Activated T-cell treated with anti-CD3 and anti-CD28 coated beads, Interleukin-2, amount 50 U/mL, for 72 hours (primary cell): ENCODE measurements at regions not wholly inside any gene's neighbourhood (a gene's known extent, or its start where the extent isn't known, plus 50 kb on each side); places are given as distances from the start of the nearest gene placed in this dataset.
A peak's percentile ranks its signal among the peaks of the same experiment; 100 is the strongest.
"Not testable (repeated sequence)": the region's sequence is repeated elsewhere in the genome, so short reads cannot be mapped to it uniquely, and the experiment has no call there.

Experiments
- ATAC-seq, 2 donors: fragments of 150-1000 bp; cut with Tn5 transposase; replicated peaks in 1 of 2; 2 replicates each; pipeline ENCODE4 v1.10.0; 2021; ENCODE audit warnings: moderate library complexity in 2 of 2, mild to moderate bottlenecking in 1 of 2
- DNase-seq, 2 donors: peaks; one replicate each; pipeline ENCODE4 v3.0.0; 2021 to 2022; ENCODE audit warnings: mixed read lengths in 1 of 2
- H3K27ac Mint-ChIP-seq: one replicate; pipeline ENCODE4 v1.8.0; 2022; ENCODE audit warnings: mild to moderate bottlenecking, moderate library complexity, mixed read lengths
- H3K27me3 Mint-ChIP-seq: one replicate; pipeline ENCODE4 v1.8.0; 2022; ENCODE audit warnings: low read depth, mixed read lengths
- H3K36me3 Mint-ChIP-seq, 2 donors: one replicate each; pipeline ENCODE4 v1.8.0; 2022; ENCODE audit warnings: mixed read lengths in 2 of 2, mild to moderate bottlenecking in 1 of 2; ENCODE audit not compliant: insufficient read depth in 2 of 2
- H3K4me1 Mint-ChIP-seq: one replicate; pipeline ENCODE4 v1.8.0; 2022; ENCODE audit warnings: low read depth, mixed read lengths
- H3K4me3 Mint-ChIP-seq, 2 donors: one replicate each; pipeline ENCODE4 v1.8.0; 2022; ENCODE audit warnings: mild to moderate bottlenecking in 2 of 2, mixed read lengths in 2 of 2, moderate library complexity in 2 of 2
- H3K9me3 Mint-ChIP-seq, 2 donors: one replicate each; pipeline ENCODE4 v1.8.0; 2022; ENCODE audit warnings: mixed read lengths in 2 of 2

DNA sequence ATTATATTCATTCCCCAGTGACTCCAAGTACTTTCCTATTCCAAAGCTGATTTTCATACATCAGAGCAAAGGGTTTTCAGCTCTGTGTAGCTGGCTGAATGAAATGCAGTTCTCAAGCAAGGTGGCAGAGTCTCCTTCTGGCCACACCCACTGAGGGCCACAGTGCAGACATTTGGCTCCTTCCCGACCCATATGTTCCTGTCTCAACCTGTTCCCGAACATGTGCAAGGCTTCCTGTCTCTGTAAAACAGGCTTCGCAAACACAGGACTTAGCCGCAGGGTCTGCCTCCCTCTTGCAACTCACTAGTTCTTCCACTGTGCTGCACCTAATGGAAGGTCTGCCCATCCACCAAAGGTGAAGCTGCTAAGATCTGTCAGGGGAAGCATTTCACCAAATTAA is 249.2 kb downstream of the MID1IP1 start:
- Mint-ChIP-seq H3K4me1 (no peaks in the 10 kb centered on the region), H3K36me3 (no peaks in the 10 kb centered on the region), H3K9me3 (peaks cover 0 to 2% of the 10 kb centered on the region in 2 donors), H3K27ac (no peak overlapping the region), H3K27me3 (peaks cover 19% of the 10 kb centered on the region), H3K4me3 (no peak overlapping the region)
- no peak for DNase-seq
- no peak for ATAC-seq

DNA sequence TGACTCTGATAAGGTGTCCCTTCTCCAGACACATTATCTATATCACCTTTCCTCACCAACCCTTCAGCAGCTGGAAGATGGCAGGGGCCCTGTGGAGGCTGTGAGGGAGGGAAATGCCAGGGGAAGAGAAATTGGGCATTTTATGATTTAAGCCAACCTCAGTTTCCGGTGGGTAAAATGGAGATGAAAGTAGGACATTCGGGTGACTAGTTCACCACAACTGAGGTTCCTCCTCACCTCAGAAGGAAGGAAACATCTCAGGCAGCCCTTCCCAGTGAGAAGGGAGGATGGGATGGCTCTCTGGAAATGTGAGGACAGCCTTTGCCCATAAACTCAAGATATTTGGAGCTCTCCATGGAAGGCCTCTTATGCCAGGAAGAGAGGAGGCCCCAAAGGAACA is 251.5 kb downstream of the MID1IP1 start:
- H3K27me3 Mint-ChIP-seq = peaks cover 19% of the 10 kb centered on the region
- H3K36me3 Mint-ChIP-seq = no peaks in the 10 kb centered on the region
- H3K4me3 Mint-ChIP-seq = no peak overlapping the region
- ATAC-seq = no peak
- peaks cover 2% of the 10 kb centered on the region in 2 donors for H3K9me3 Mint-ChIP-seq
- no peak for DNase-seq
- no peaks in the 10 kb centered on the region for H3K4me1 Mint-ChIP-seq
- no peak overlapping the region for H3K27ac Mint-ChIP-seq

DNA sequence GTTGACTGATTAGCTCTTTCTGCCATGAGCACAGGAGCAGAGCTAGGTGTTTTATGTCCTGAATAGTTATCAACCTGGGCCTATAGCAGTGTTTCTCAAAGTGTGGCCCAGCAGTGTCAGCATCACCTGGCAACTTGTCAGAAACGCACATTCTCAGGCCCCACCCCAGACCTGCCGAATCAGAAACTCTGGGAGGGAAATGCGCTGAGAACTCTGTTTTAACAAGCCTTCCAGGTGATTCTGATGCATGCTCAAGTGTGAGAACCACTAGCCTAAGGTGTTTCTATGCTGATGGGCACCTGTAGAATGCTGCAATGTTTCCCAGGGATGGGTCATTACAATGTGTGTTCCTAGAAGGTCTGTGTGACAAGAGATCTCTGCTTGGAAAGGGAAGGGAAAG is 257.5 kb downstream of the MID1IP1 start:
- H3K4me3 Mint-ChIP-seq = no peak overlapping the region
- H3K4me1 Mint-ChIP-seq = no peaks in the 10 kb centered on the region
- ATAC-seq (no peak), DNase-seq (no peak)
- peaks cover 0 to 2% of the 10 kb centered on the region in 2 donors for H3K36me3 Mint-ChIP-seq
- H3K27ac Mint-ChIP-seq = no peak overlapping the region
- peaks cover 24% of the 10 kb centered on the region for H3K27me3 Mint-ChIP-seq
- H3K9me3 Mint-ChIP-seq = peaks cover 3 to 11% of the 10 kb centered on the region in 2 donors

DNA sequence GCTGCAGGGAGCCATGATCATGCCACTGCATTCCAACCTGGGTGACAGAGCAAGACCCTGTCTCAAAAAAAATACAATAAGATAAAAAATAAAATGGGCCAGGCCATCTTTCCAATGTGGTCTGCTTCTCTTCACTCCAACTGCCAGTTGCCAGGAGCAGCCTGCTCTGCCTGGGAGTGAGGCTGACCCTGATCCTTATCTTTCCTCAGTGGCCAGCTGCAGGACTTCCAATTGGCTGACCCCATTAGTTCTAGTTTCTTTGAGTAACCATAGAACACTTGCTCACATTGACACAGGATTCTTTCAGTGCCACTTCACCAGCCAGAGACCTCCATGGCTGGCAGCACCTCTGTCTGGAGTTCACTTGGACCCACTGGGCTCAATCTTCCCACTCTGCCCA is 258.6 kb downstream of the MID1IP1 start:
- Mint-ChIP-seq H3K4me3 (no peak overlapping the region), H3K36me3 (peaks cover 0 to 2% of the 10 kb centered on the region in 2 donors), H3K4me1 (no peaks in the 10 kb centered on the region), H3K27ac (no peak overlapping the region), H3K27me3 (peaks cover 17% of the 10 kb centered on the region), H3K9me3 (peaks cover 3 to 11% of the 10 kb centered on the region in 2 donors)
- DNase-seq = no peak
- no peak for ATAC-seq

DNA sequence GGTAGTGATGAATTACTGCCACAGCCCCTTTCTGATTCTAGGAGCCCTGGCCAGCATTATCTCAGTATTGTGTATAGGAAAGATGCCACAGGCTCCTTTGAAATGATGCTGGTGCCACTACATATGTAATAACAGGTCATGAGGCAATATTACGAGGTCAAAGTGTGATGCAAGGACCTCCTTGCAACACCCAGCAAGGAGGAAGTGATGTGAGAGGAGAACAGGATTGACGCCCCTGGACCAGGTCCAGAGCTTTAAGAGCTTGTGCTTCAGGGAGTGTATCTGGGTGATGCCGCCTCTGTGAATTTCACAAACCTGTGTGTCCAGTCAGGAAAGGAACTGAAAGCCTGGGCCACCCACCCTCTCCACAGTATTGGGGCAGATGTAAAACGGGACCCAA is 261.8 kb downstream of the MID1IP1 start:
- Mint-ChIP-seq H3K27ac (no peak overlapping the region), H3K36me3 (peaks cover 0 to 2% of the 10 kb centered on the region in 2 donors), H3K9me3 (peaks cover 3 to 9% of the 10 kb centered on the region in 2 donors), H3K4me3 (no peak overlapping the region), H3K4me1 (no peaks in the 10 kb centered on the region), H3K27me3 (peaks cover 10% of the 10 kb centered on the region)
- DNase-seq (no peak), ATAC-seq (no peak)

DNA sequence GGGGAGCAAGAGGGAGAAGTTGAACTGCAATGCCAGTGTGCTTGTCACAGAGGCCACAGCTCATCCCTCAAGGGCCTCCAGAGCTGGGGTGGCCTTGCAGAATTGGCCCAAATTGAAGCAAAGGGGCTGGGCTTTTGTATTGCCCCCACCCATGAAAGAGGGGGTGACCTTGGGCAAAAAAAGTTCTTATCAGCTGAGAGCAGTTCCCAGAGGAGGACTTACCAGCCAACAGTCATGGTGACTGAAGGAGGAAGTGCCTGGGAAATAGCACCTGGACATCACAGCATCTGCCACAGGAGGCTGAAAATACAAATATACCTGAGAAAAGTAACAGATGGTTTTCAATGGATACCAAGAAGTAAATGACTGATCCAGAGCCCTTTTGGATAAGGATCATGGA is 262.4 kb downstream of the MID1IP1 start:
- Mint-ChIP-seq H3K4me3 (no peak overlapping the region), H3K9me3 (peaks cover 3 to 10% of the 10 kb centered on the region in 2 donors), H3K27ac (no peak overlapping the region), H3K36me3 (peaks cover 0 to 2% of the 10 kb centered on the region in 2 donors), H3K4me1 (no peaks in the 10 kb centered on the region), H3K27me3 (peaks cover 10% of the 10 kb centered on the region)
- ATAC-seq (no peak), DNase-seq (no peak)

DNA sequence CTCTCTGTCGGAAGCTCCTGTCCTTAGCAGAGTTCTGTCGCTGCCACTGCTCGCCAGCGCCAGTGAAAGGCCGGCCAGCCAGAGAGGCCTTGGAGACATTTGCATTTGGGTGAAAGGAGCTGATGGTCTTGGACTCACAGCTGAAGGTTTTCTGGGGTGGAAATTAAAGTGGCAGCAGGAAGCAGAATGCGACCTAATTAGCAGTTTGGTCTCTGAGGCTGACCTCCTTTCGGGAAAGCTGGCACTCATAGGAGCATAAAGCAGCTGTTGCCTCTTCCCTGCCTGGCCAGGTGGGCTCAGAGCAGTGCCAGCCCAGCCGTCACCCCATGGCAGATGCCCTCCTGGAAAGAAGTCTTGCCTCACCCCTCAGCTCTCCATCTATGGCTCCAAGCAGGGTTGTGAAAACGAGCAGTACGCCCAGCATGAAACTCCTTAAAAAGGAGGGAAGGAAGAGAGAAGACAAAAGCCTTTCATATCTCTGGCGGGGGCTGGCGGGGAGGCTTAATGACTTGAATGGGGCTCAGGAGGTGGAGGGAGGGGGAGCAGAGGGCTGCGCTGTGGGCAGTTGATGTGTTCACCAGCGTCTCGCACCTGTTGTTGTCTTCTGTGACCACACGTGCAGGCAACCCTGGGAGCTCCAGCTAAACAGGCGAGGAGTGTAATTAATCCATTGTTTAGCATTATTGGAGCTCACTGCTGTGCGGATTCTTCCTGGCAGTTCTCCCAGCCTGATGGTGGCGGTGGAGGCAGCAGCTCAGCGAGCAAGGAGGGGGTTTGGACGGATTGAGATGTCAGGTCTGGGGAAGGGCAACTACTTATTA is 264.0 kb downstream of the MID1IP1 start:
- no peaks in the 10 kb centered on the region for H3K4me1 Mint-ChIP-seq
- peaks cover 0 to 2% of the 10 kb centered on the region in 2 donors for H3K36me3 Mint-ChIP-seq
- DNase-seq = no peak
- peaks cover 10% of the 10 kb centered on the region for H3K27me3 Mint-ChIP-seq
- H3K9me3 Mint-ChIP-seq = peaks cover 5 to 11% of the 10 kb centered on the region in 2 donors
- H3K4me3 Mint-ChIP-seq = no peak overlapping the region
- H3K27ac Mint-ChIP-seq = no peak overlapping the region
- no peak for ATAC-seq

DNA sequence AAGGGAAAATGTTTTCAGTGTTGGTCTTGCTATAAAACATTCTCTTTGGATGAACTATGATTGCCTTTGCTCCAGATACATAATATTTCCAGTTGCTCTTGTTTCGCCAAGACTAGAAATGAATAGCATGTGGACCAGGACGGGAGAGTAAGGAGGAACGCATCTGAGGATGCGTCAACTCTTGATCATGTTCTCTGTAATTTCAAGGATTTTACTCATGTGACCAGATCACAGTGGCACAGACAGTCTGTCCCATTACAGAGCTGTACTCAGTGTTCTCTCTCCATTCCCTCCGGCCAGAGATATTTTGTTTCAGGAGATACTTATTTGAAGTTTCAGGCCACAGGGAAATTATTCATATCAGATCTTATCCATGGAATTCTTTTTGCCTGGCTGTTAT is 266.6 kb downstream of the MID1IP1 start:
- Mint-ChIP-seq H3K27me3 (peaks cover 6% of the 10 kb centered on the region), H3K4me1 (no peaks in the 10 kb centered on the region), H3K4me3 (no peak overlapping the region), H3K27ac (no peak overlapping the region), H3K9me3 (peaks cover 2% of the 10 kb centered on the region in 2 donors), H3K36me3 (no peaks in the 10 kb centered on the region)
- ATAC-seq = no peak
- DNase-seq = no peak

DNA sequence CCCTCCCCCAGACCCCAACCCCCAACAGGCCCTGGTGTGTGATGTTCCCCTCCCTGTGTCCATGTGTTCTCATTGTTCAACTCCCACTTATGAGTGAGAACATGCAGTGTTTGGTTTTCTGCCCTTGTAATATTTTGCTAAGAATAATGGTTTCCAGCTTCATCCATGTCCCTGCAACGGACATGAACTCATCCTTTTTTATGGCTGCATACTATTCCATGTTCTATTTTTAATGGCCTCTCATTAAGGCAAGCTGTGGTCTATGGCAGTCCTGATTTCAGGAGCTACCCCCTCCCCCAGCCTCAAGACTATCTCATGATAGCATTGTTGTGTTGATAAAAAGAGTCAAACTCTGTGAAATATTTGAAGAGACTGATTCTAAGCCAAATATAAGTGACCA is 267.4 kb downstream of the MID1IP1 start:
- H3K27me3 Mint-ChIP-seq, H3K4me1 Mint-ChIP-seq, ATAC-seq, H3K9me3 Mint-ChIP-seq, H3K4me3 Mint-ChIP-seq, H3K36me3 Mint-ChIP-seq, H3K27ac Mint-ChIP-seq, DNase-seq: not testable (repeated sequence)

DNA sequence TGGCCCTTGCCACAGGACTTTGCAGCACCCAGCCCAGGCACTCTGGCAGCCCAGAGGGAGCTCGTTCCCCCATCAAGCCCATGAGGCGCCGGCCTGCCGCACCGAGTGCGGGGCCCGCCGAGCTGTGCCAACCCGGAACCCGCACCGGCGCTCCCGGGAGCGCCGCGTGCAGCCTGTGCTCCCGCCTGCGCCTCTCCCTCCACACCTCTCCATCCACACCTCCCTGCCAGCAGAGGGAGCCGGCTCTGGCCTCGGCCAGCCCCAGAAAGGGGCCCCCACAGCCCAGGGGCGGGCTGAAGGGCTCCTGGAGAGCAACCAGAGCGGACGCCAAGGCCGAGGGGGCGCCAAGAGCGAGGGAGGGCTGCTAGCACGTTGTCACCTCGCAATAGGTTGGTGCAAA is 268.8 kb downstream of the MID1IP1 start:
- ATAC-seq (no peak), DNase-seq (no peak)
- Mint-ChIP-seq H3K4me3 (no peak overlapping the region), H3K27ac (no peak overlapping the region), H3K36me3 (no peaks in the 10 kb centered on the region), H3K4me1 (no peaks in the 10 kb centered on the region), H3K27me3 (peaks cover 8% of the 10 kb centered on the region), H3K9me3 (peaks cover 2% of the 10 kb centered on the region in 2 donors)

DNA sequence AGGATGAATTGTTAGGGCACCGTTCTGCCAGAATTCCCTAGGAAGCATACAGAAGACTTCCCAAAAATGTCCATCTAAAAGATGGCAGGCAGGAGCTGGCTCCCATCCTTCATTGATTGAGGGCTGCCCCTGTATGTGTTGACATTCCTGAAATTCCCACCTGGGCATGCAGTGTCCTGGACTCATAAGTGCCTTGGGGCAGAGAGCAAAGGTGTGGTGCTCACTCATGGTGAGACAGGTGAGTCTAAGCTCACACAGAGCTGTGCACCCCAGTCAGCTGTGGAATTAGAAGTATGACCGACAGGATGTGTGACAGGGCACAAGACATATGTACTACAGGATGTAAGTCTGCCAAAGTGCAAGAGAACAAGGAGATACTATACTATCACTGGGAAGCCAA is 271.9 kb downstream of the MID1IP1 start:
- peaks cover 13% of the 10 kb centered on the region for H3K27me3 Mint-ChIP-seq
- no peaks in the 10 kb centered on the region for H3K36me3 Mint-ChIP-seq
- ATAC-seq = no peak
- H3K27ac Mint-ChIP-seq = no peak overlapping the region
- peaks cover 2% of the 10 kb centered on the region in 2 donors for H3K9me3 Mint-ChIP-seq
- DNase-seq = no peak
- H3K4me3 Mint-ChIP-seq = no peak overlapping the region
- H3K4me1 Mint-ChIP-seq = no peaks in the 10 kb centered on the region

DNA sequence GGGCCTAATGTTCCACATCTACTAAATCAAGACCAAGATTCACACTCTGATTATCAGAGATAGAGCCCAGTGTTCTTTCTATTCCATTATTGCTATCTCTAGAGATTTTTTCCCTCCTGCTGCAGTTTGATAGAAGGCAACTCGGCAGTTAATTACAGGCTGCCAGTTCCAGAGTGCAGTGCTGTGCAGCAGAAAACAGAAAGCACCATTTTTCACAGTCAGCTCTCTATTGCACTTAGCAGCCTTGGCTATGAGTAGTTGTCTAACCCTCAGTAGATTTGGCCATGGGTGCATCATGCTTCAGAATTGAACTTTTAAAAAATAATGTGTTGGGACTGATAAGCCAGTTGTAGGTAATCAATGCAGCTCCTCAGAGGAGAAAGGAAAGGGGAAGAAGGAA is 295.3 kb downstream of the MID1IP1 start:
- no peak overlapping the region for H3K27ac Mint-ChIP-seq
- peaks cover 12% of the 10 kb centered on the region for H3K27me3 Mint-ChIP-seq
- H3K4me1 Mint-ChIP-seq = no peaks in the 10 kb centered on the region
- DNase-seq (no peak), ATAC-seq (peak in 1 of 2 donors; percentile 36)
- no peaks in the 10 kb centered on the region for H3K36me3 Mint-ChIP-seq
- H3K4me3 Mint-ChIP-seq = no peak overlapping the region
- no peaks in the 10 kb centered on the region for H3K9me3 Mint-ChIP-seq

DNA sequence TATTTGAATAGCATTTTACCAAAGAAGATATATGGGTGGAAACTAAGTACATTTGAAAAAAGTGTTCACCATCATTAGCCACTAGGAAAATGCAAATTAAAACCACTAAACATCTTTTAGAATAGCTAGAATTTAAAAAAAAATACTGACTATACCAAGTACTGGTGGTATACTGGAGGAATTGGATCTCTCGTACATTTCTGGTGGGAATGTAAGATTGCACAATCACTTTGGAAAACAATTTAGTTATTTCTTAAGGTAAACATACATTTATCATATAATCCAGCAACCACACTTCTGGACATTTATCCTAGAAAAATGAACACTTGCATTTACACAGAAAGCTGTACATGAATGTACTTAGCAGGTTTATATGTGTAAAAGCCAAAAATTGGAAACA is 303.5 kb downstream of the MID1IP1 start:
- ATAC-seq (no peak), DNase-seq (no peak)
- Mint-ChIP-seq H3K4me1 (no peaks in the 10 kb centered on the region), H3K27me3 (peaks cover 38% of the 10 kb centered on the region), H3K36me3 (no peaks in the 10 kb centered on the region), H3K4me3 (no peak overlapping the region), H3K9me3 (peaks cover 0 to 2% of the 10 kb centered on the region in 2 donors), H3K27ac (no peak overlapping the region)

DNA sequence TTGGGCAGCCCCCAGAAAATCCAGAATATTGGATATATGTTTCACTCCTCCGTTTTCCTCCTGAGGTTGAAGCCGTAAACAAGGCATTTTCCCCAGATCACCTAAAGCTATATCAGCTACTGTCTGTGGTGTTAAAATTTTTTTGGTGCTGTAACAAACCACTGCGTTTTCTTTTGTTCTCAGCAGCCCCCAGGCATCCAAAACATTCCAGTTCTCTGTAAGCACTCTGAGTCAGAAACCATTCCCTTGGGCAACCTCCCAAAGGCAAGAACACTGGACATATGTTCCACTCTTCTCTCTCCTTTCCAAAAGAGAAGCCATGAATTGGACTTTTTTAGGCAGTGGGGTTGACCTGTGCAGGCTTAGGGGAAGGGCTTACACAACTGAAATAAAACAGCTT is 310.9 kb downstream of the MID1IP1 start:
- DNase-seq (no peak), ATAC-seq (no peak)
- Mint-ChIP-seq H3K36me3 (no peaks in the 10 kb centered on the region), H3K9me3 (peaks cover 0 to 5% of the 10 kb centered on the region in 2 donors), H3K27me3 (peaks cover 35% of the 10 kb centered on the region), H3K4me1 (no peaks in the 10 kb centered on the region), H3K27ac (no peak overlapping the region), H3K4me3 (no peak overlapping the region)
